Embryonic facial prominence (tissue), 1 donor: ENCODE measurements at regions not wholly inside any gene's neighbourhood (a gene's known extent, or its start where the extent isn't known, plus 50 kb on each side); places are given as distances from the start of the nearest gene placed in this dataset.

Experiments used
- DNase-seq: peaks from one replicate; pipeline ENCODE4 v3.0.0-alpha.2; 2016; ENCODE audit errors: extremely low spot score

- no peak for DNase-seq
Observed at GRCh38 chr2:67462738-67463496, 65.8 kb downstream of the ETAA1 start.

DNA sequence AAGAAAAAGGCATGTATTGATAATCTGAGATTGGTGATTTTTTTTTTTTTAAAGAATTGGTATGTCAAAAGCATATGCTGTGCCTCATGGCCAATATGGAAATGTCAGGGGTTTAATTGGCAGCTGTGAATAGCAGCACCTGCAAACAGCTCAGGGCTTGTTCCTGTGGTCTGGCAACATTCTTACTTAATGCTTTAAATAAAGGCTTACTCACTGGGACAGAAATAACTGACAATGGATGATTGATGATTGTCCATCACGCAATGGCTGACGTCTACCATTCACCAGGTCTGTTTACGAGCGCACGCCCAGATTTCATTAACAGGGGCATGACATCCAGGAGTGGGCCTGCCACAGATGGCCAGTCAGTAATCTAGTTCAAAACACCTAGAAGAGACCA is 66.7 kb downstream of the ETAA1 start:
- DNase-seq, result no peak

DNA sequence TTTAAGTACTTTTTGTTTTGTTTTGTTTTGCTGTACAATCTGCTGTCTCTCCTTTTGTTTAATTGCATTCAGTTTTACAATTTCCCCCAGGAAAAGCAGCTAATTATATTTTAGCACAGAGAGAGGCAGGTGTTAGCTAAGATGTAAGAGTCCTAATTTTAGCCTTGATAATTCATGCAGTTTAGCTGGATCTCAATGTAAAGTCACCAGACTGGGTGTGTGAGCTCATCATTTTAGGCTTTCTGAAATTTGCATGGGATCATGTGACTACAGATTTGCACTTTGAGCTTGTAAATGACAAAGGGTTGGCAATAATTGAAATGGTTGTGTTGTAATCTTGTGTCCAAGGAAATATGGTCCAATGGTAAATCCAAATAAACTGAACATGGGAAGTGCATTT is 68.5 kb downstream of the ETAA1 start:
- DNase-seq, result no peak

DNA sequence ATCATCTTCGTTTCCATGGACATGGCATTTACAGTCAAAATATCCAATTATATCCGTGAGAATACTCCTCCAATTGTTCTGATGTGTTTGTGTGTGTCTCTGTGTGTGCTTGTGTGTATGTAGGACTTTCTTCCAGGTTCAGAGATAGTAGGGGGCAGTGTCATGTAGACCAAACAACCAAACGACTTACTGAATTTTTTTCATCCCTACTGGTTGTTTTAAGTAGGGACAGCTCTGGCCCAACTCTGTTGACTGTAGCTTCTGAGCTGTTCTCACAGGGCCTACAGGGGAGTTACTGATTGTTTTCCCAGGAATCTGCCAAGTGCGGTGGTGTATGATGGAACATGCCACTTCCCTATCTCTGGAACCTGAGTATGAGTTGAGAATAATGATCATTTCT is 69.6 kb downstream of the ETAA1 start:
- DNase-seq, result no peak

DNA sequence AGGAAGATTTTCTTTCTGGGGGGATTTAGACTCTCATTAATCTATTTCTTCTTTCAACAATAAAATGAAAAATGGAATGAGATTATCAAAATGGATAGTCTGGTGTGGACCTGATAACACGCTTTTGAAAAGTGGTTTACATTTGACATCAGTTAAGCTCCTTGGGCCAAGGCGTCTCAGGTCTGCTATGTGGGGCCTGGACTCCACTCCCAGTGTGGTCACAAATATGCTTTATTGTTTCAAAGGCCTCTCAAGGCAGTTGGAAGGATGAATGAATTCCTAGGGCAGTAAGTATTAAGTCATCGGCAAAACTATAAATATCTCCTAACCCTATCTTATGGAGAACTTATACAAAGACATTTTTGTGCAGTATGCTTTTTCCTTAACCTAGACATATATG is 74.5 kb downstream of the ETAA1 start:
- no peak for DNase-seq

DNA sequence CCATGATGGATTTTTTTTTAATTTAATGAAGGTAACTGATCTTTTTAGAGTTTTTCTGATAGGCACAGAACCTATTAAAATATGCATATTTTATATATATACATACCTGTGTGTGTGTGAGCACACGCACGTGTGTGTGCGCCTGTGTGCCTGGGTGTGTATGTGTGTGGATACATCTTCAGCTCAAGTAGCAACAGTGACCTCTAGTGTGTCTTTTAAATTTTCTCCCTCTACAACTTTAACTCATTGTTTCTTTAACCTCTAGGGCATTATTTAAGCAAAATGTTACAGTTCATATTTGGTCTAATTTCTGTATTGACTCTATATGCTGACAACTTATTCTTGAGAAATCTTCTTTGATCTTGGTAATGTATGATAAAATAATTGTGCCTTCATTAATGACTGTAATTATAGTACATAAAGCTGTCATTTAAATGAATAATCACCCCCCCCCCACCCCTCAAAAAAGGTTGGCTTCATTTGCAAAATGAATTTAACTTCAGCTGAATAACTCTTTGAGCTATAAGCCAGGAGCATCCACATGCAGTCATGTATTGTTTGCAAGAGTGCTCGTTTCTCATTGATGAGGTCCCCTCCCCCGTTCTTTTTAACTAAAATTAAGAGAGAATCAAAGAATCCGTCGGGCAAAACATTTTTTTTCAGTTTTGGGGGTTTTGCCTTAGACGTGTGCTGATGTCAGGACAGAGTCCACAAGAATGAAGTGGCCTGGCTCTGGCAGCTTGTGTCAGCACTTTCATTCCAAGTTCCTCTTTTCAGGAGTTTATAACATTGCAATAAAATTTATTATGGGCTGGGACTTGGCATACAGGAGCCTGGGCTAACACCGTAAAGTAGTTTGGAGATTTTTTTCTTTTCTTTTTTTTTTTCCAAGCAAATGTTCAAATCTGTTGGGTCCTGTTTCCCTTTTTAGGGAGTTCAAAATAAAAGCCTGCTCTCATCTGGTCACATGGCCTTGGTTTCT is 80.0 kb downstream of the ETAA1 start:
- no peak for DNase-seq

GRCh38 chr2:67479261-67479660 is 82.1 kb downstream of the ETAA1 start:
- no peak for DNase-seq

GRCh38 chr2:67485431-67485830 is 88.3 kb downstream of the ETAA1 start:
- DNase-seq, result no peak

DNA sequence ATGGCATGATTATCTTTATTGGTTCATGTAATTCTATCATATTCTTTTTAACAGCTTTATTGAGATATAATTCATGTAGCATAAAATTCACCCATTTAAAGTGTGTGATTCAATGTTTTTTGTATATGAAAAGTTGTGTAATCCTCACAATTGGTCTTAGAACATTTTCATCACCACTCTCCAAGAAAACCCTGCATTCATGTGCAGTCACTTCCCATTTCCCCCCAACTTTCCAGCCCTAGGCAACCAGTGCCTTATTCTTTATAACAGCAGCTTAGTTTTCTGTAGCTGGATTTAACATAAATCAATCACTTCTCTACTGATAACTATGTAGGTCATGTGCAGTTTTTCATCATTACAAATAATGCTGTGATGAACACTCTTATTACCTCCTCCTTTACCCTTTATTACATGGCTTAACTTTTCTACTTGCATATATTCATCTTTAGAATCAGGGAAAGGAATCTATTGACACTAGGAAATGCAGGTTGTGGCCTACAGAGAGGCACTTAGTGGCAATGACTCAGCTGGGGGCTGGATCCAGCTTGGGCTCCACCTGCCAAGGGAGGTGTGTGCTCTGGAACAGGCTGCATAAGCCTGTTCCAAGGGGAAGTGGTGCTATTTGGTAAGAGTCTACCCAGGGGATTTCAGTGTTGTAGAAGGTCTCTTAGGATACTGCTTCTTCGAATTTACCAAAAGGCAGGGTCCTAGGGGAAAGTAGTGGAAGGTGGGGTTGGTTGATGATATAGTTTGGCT is 89.1 kb downstream of the ETAA1 start:
- no peak for DNase-seq

DNA sequence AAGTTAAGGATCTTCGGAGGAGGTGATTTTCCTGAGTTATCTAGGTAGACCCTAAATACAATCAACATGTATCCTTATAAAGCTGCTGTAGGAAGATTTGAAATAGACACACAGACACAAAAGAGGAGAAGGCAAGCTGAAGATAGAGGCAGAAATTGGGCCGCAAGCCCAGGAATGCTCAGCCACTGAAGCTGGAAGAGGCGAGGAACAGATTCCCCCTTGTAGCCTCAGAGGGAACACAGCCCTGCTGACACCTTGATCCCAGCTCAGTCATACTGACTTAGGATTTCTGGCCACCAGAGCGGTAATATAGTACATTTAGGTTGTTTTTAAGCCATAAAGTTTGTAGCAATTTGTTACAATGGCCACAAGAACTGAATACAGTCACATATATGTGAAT is 90.9 kb downstream of the ETAA1 start:
- no peak for DNase-seq

DNA sequence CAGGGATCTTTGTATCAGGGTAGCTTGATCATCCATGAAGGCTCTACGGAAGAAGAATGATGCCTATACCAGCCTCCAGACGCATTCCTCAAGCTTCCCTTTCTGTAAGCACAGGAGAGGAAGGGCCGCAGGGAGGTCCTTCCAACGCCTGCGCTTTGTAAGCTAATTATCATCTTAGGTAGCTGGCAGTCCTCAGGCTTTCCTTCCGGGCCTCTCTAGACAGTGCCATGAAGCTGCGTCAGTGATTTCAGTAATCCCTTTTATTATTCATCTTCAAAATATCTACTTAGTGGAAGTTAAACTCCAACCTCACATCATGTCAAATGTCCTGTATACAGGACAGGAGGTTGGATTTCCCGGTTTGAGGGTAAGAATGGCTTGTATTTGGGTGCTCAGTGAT is 92.3 kb downstream of the ETAA1 start:
- DNase-seq, result no peak

GRCh38 chr2:67498931-67499330 is 101.8 kb downstream of the ETAA1 start:
- no peak for DNase-seq

DNA sequence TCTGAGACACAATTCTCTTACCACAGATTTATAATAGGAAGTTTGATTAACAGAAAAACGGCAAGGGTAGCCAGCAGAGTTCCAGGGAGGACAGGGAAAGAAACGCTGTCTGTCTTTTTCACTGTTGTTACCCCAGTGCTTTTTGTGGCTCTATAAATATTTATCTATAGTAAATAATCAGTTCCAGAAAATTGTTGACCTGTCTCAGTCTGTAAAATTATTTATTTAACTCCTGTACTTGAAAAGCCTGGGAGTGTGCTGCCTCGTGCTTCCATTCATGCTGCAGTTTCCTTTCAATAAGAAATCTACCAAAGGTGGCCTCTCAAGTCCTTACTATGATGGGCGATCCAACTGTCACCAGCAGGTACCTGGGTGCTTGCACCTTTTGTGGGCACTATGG is 102.9 kb downstream of the ETAA1 start:
- DNase-seq, result no peak

DNA sequence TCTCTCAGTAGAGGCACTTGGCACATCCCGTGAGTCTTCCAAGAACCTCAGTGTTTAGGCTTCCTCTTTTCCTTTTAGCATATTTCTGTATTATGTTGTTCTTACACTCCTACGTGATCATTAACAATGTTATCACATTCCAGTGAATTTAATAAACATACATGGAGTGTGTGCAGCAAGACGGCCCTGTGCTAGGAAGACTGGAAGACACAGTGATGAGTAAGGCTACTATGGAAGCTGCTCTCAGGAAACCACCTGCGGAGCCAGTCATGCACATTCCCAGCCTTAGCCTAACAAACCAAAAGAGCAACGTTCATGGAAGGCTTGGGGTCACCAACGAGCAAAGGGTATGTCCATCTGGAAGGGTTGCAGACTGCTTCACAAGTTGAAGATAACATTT is 103.4 kb downstream of the ETAA1 start:
- DNase-seq, result no peak

GRCh38 chr2:67502346-67503065 is 105.4 kb downstream of the ETAA1 start:
- DNase-seq, result no peak

- DNase-seq, result no peak
Observed at GRCh38 chr2:67503066-67503795, 106.1 kb downstream of the ETAA1 start.

GRCh38 chr2:67510745-67511144 is 113.6 kb downstream of the ETAA1 start:
- DNase-seq, result no peak

GRCh38 chr2:67514515-67514914 is 117.4 kb downstream of the ETAA1 start:
- no peak for DNase-seq

DNA sequence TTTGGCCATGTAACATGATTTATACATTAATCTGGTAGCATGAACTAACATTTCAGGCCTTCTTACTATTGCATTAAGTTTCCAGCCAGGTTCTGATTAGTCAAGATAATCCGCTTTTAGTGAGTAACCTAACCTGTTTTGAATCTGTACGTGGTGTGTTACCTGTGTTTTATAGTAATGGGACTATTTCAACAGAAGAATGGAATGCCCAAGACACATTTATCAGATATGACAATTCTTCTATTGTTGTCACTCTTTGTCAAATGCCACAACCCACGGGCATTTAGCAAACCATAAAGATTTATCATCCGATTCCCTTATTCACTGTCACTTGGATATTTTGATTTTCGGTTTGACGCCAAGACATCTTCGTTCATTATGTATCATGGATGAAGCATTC is 117.9 kb downstream of the ETAA1 start:
- no peak for DNase-seq

DNA sequence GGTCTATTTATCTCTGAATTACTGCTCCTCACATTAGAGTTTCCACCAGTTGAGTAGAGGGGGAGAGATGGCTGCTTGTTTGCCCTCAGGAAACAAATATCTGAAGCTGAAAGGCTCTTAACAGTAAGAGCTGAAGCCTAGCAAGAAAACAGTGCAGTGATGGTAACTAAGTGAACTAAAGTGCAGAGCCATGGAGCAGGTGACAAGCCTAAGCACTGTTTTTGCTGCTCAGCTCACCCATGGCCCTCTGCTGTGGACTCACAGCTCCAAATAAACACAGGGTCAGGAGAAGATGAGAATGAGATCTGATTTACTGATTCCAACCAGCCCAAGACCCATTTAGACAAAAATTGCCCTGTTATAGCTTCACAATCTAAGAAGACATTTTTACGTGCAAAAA is 118.4 kb downstream of the ETAA1 start:
- DNase-seq, result no peak

DNA sequence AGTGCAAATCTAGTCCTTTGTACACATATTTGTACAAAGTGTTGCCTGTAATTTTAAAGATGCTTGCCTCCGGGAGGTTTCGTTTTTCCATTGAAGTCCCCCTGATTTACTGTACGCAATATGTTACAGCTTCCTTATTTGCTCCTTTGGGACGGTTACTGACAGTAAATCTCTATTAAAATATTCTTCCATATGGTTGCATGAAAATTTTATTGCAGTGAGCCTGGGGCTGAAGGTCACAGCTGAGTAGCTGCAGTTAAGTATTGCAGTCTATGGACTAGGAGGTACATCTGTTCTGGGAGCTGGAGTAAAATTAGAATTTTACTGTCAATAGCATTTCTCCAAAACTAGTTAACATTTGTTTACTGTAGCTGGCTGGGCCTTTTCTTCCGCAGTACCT is 119.2 kb downstream of the ETAA1 start:
- DNase-seq, result no peak
